HUES6 (cell line): ENCODE measurements at regions not wholly inside any gene's neighbourhood (a gene's known extent, or its start where the extent isn't known, plus 50 kb on each side); places are given as distances from the start of the nearest gene placed in this dataset.

Experiments
- H3K27ac ChIP-seq: 2 replicates; pipeline ENCODE4 v1.7.0; 2013; ENCODE audit warnings: low read depth, mild to moderate bottlenecking, low read length, inconsistent platforms
- H3K27me3 ChIP-seq: 2 replicates; pipeline ENCODE4 v1.6.1; 2013; ENCODE audit warnings: low read length; ENCODE audit not compliant: control insufficient read depth, insufficient read depth
- H3K36me3 ChIP-seq: 2 replicates; pipeline ENCODE4 v1.6.1; 2013; ENCODE audit warnings: low read length; ENCODE audit not compliant: control insufficient read depth, insufficient read depth
- H3K4me1 ChIP-seq: 2 replicates; pipeline ENCODE4 v1.6.1; 2013; ENCODE audit warnings: low read length; ENCODE audit not compliant: control insufficient read depth, insufficient read depth
- H3K4me3 ChIP-seq: 2 replicates; pipeline ENCODE4 v1.5.1; 2013; ENCODE audit warnings: low read depth, low read length
- H3K9ac ChIP-seq: one replicate; pipeline ENCODE4 v1.6.1; 2013; ENCODE audit warnings: mild to moderate bottlenecking, low read length
- H3K9me3 ChIP-seq: 2 replicates; pipeline ENCODE4 v1.6.1; 2013; ENCODE audit warnings: low read depth, low read length; ENCODE audit not compliant: control insufficient read depth, insufficient read depth

DNA sequence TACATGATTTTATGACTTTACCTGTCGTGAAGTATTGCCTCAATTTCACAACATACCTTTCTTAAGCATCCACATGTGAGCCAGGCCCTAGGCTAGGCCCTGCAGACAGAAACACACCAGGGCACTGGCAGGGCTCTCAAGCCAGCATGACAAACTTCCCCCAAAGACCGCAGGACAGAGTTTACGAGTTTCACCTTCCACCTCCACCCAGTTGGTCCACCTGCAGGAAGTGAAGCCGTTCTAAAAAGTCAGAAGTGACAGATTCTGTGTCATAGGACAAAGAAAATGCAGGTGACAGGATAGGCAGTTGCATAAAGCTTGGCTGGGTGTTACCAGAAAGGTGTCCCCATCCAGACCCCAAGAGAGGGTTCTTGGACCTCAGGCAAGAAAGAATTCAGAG is 382.3 kb downstream of the PCNX1 start:
- H3K9me3 ChIP-seq = peaks cover 5% of the 10 kb centered on the region; the same call in 1 of the 2 replicates
- H3K27me3 ChIP-seq = no peaks in the 10 kb centered on the region
- H3K9ac ChIP-seq = no peak overlapping the region
- H3K4me3 ChIP-seq = no peak overlapping the region
- H3K27ac ChIP-seq = no peak overlapping the region
- 0 out of 2 replicates have a peak, but pooled peaks cover 3% of the 10 kb centered on the region for H3K4me1 ChIP-seq
- H3K36me3 ChIP-seq = no peaks in the 10 kb centered on the region

DNA sequence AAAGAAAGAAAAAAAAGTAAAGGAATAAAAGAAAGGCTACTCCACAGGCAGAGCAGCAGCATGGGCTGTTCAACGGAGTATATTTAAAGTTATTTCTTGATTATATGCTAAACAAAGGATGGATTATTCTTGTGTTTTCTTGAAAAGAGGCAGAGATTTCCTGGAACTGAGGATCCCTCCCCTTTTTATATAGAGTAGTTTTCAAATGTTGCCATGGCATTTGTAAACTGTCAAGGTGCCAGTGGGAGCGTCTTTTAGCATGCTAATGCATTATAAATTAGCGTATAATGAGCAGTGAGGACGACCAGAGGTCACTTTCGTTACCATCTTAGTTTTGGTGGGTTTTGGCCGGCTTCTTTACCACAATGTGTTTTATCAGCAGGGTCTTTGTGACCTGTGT is 383.0 kb downstream of the PCNX1 start:
- Histone ChIP-seq H3K4me1 (0 out of 2 replicates have a peak, but pooled peaks cover 3% of the 10 kb centered on the region), H3K27me3 (no peaks in the 10 kb centered on the region), H3K9ac (no peak overlapping the region), H3K4me3 (no peak overlapping the region), H3K27ac (no peak overlapping the region), H3K9me3 (no peaks in the 10 kb centered on the region), H3K36me3 (no peaks in the 10 kb centered on the region)

DNA sequence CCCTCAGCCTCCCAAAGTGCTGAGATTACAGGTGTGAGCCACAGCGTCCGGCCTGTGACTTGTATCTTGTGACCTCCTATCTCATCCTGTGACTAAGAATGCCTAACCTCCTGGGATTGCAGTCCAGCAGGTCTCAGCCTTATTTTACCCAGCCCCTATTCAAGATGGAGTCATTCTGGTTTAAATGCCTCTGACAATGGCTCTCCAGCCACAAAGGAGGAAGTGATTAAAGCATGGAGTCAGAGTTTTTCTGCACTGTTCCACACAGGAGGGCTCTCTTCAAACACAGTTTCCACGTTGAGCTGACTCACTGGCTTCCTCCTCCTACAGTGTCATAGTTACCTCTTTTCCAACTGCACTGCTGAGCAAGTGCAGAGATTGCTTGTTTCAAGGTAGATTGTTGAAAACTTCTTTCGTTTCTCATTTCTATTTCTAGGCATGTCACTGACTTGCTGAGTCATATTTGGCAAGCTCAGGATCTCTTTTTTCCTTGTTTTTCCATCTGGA is 383.8 kb downstream of the PCNX1 start:
- Histone ChIP-seq H3K9ac (no peak overlapping the region), H3K9me3 (no peaks in the 10 kb centered on the region), H3K36me3 (no peaks in the 10 kb centered on the region), H3K27me3 (no peaks in the 10 kb centered on the region), H3K4me1 (0 out of 2 replicates have a peak, but pooled peaks cover 3% of the 10 kb centered on the region), H3K4me3 (no peak overlapping the region), H3K27ac (no peak overlapping the region)

DNA sequence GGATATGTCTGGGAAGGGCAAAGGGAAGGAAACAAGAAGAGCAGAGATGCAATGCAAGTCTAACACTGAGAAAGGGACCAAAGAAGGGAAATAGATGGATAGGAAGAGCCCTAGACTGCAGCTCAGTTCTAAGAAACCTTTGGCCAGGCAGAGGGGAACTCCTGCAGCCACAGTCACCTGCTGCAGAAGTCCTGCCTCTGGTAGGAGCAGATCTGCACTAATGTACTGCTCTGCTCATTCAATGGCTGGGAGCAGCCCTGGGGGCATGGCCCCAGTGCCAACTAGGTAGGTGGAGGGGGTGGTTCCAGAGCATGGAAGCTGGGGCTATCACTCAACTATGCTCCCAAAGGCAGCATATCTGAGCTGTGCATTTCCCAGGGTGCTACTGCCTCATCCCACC is 388.9 kb downstream of the PCNX1 start:
- Histone ChIP-seq H3K9me3 (no peaks in the 10 kb centered on the region), H3K9ac (no peak overlapping the region), H3K4me1 (no peaks in the 10 kb centered on the region), H3K36me3 (no peaks in the 10 kb centered on the region), H3K27ac (no peak overlapping the region), H3K4me3 (no peak overlapping the region), H3K27me3 (no peaks in the 10 kb centered on the region)

DNA sequence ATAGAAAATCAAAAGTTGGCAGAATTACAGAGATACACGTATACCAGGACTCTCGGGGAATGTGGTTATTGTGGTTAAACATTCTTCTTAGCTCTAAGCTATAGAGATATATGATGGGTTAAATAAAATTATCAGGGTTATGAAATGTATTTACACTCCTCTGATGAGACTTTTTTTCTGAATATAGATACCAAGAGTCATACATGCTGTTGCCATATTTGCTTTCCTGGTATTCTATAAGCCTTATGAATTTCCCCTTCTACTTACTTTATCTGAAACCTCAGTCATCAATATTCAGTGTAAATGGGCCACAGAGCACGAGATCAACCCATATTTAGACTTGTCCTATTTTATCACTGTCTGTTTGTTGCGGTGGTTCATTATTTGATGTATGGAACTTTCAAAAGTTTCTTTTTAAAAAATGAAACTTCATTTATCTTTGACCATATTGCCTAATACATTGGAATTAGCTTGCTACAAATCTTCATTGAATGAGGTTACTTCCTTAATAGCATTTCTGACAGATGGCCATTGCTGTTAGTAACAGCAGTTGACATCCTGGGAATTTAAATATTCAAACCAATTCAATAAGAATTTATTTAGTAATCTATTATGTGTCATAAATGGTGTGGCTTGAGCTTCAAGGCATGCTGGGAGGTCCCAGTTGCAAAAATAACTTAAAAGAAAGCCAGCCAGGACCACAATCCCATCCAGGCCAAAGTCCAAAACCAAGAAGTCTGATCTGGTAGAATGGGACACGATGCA is 393.5 kb downstream of the PCNX1 start:
- H3K27me3 ChIP-seq = no peaks in the 10 kb centered on the region

DNA sequence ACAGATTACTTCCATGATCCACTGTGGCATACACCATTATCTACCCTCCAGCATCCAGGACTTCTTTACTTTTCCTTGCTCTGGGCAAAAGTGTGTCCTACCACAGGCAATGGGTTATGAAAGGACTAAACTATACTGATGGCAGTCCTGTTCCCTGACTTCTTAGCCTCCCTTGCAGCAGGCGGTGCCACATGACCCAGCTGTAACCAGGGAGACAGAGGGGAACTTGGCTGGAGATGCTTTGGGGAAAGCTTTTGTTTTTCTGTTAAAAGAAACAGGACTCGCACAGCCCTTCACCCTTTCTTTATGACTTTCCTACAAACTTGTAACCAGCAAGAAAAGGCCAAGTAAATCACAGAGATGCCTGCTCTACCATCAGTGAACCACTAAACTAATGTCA is 394.4 kb downstream of the PCNX1 start:
- Histone ChIP-seq H3K27me3 (no peaks in the 10 kb centered on the region), H3K27ac (no peak overlapping the region), H3K4me3 (no peak overlapping the region), H3K36me3 (no peaks in the 10 kb centered on the region), H3K4me1 (no peaks in the 10 kb centered on the region), H3K9ac (no peak overlapping the region), H3K9me3 (peaks cover 8% of the 10 kb centered on the region; the same call in 1 of the 2 replicates)

More for the DNA sequence above, 393.5 kb downstream of the PCNX1 start:
- peaks cover 8% of the 10 kb centered on the region; the same call in 1 of the 2 replicates for H3K9me3 ChIP-seq
- H3K9ac ChIP-seq = no peak overlapping the region
- no peak overlapping the region for H3K27ac ChIP-seq
- no peaks in the 10 kb centered on the region for H3K4me1 ChIP-seq
- no peak overlapping the region for H3K4me3 ChIP-seq
- H3K36me3 ChIP-seq = no peaks in the 10 kb centered on the region

DNA sequence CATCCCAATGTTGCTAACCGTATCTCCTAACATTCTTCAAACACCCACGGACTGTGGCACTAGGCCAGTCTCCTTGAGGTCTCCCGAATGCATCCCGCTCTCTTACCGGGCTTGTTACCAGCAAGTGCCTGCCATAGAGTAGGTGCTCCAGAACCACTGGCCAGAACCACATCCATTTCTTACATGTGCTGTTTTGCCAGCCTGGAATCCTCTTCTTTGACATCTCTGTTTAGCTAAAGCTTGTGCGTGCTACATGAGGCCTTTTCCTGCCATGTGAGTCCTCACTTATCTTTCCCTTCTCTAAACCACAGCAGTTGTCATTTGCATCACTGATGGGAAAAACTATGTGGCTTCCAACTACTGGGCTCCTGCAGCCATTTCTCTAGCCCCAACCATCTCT is 397.4 kb downstream of the PCNX1 start:
- H3K9me3 ChIP-seq = peaks cover 8% of the 10 kb centered on the region; the same call in 1 of the 2 replicates
- H3K27ac ChIP-seq = no peak overlapping the region
- H3K27me3 ChIP-seq = no peaks in the 10 kb centered on the region
- no peak overlapping the region for H3K4me3 ChIP-seq
- H3K9ac ChIP-seq = no peak overlapping the region
- no peaks in the 10 kb centered on the region for H3K36me3 ChIP-seq
- no peaks in the 10 kb centered on the region for H3K4me1 ChIP-seq

DNA sequence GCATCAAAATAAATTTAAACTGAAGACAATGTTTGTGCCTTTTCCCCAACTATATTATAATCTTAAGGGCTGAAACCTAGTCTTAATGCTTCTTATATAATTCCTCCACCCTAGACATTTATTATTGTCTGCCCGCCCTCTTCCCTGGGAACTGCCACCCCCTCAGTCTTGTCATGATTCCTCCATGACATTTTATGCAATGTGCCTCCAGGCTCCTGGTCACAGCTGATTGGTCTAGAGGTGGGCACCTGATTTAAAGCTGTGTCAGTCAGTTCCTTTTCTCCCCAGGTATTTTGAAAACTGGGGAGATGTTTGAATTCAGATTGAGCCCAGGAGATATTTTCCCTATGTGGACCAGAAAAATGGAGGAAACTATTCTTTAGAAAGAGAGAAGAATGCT is 401.4 kb downstream of the PCNX1 start:
- Histone ChIP-seq H3K9me3 (peaks cover 8% of the 10 kb centered on the region; the same call in 1 of the 2 replicates), H3K36me3 (no peaks in the 10 kb centered on the region), H3K27ac (no peak overlapping the region), H3K9ac (no peak overlapping the region), H3K4me3 (no peak overlapping the region), H3K27me3 (no peaks in the 10 kb centered on the region), H3K4me1 (no peaks in the 10 kb centered on the region)

DNA sequence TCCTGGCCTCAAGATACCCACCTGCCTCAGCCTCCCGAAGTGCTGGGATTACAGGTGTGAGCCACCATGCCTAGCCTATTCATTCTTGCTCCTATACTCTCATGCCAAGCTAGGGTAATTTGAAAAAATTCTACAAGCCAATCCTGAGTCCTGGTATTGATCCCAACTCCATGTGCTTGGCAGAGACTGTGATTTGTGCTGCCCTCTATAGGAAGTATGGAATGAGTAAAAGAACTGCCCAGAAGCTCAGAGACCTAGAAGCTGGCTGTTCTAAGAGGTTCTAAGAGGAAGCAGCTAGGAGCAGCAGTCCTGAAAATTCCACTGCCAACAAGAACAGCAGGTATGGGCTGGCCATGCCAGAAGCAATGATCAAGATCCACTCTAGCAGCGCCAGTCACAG is 402.5 kb downstream of the PCNX1 start:
- peaks cover 3% of the 10 kb centered on the region; the same call in 1 of the 2 replicates for H3K4me1 ChIP-seq
- peaks cover 6% of the 10 kb centered on the region; the same call in 1 of the 2 replicates for H3K9me3 ChIP-seq
- no peak overlapping the region for H3K4me3 ChIP-seq
- H3K27me3 ChIP-seq = no peaks in the 10 kb centered on the region
- no peak overlapping the region for H3K27ac ChIP-seq
- no peaks in the 10 kb centered on the region for H3K36me3 ChIP-seq
- no peak overlapping the region for H3K9ac ChIP-seq

DNA sequence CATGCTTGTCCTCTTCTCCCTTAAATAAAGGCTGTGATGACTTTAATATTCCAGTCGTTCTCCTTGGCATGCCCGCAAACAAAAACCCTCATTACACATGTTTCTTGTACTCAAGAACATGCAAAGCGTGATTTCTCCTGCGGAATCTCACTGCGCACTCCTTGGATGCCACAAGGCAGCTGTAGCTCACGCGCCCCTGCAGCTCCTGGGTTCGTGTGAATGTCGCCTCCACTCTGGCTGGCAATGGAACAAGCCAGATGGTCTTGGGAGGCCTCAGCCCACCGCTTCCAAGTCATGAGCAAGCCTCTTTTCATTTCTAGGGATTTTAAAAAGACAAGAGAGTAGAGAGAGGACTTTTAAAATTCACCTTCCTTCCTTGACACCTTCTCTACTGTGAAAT is 403.8 kb downstream of the PCNX1 start:
- peaks cover 7% of the 10 kb centered on the region; the same call in 1 of the 2 replicates for H3K4me1 ChIP-seq
- H3K27ac ChIP-seq = no peak overlapping the region
- H3K27me3 ChIP-seq = no peaks in the 10 kb centered on the region
- H3K36me3 ChIP-seq = no peaks in the 10 kb centered on the region
- no peaks in the 10 kb centered on the region for H3K9me3 ChIP-seq
- H3K4me3 ChIP-seq = no peak overlapping the region
- no peak overlapping the region for H3K9ac ChIP-seq

DNA sequence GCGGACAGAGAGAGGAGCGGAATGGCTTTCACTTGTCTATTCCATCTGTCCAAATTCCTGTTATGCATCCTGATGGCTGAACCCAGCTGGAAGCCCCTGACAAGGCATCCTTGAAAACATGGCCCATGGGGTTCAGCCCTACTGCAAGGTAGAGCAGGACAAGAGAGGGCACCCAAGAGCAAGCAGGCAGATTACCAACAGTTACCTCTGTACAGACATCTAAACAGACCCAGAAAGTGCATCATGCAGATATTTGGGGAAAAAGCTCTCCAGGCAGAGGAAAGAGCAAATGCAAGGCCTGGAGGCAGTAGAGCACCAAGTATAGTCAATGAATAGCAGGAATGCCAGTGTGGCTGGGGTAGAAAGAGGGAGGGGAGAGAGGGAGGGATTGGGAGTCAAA is 407.5 kb downstream of the PCNX1 start:
- Histone ChIP-seq H3K4me1 (peaks cover 10% of the 10 kb centered on the region), H3K27me3 (no peaks in the 10 kb centered on the region), H3K27ac (no peak overlapping the region), H3K9me3 (no peaks in the 10 kb centered on the region), H3K36me3 (no peaks in the 10 kb centered on the region), H3K9ac (no peak overlapping the region), H3K4me3 (no peak overlapping the region)
